Esophagus muscularis mucosa (tissue), 4 donors: ENCODE measurements at regions not wholly inside any gene's neighbourhood (a gene's known extent, or its start where the extent isn't known, plus 50 kb on each side); places are given as distances from the start of the nearest gene placed in this dataset.
"Not testable (repeated sequence)": the region's sequence is repeated elsewhere in the genome, so short reads cannot be mapped to it uniquely, and the experiment has no call there.

ENCODE experiments used
- DNase-seq: peaks from one replicate; pipeline ENCODE4 v3.0.0-alpha.2; 2017; ENCODE audit errors: extremely low spot score
- H3K27ac ChIP-seq, 4 donors: fragments of 200-600 bp; sonication (generic); replicated peaks in 1 of 4; 1 replicate in 3 of 4; 2 replicates in 1 of 4; pipeline ENCODE4 v1.5.1; 2016 to 2019; ENCODE audit warnings: mild to moderate bottlenecking in 1 of 4
- H3K27me3 ChIP-seq, 4 donors: fragments of 200-600 bp; sonication (generic); one replicate each; pipeline versions ENCODE4 v1.5.1 to v1.6.0; 2016 to 2019
- H3K36me3 ChIP-seq, 4 donors: fragments of 200-600 bp; sonication (generic); one replicate each; pipeline ENCODE4 v1.5.1; 2016 to 2019
- H3K4me1 ChIP-seq, 4 donors: fragments of 200-600 bp; sonication (generic); one replicate each; pipeline ENCODE4 v1.5.1; 2016 to 2019
- H3K4me3 ChIP-seq, 4 donors: fragments of 200-600 bp; sonication (generic); 1 replicate in 2 of 4; 2 replicates in 2 of 4; pipeline ENCODE4 v1.5.1; 2016 to 2019; ENCODE audit warnings: mild to moderate bottlenecking in 4 of 4, moderate library complexity in 1 of 4
- H3K9me3 ChIP-seq, 4 donors: fragments of 200-600 bp; sonication (generic); 1 replicate in 3 of 4; 2 replicates in 1 of 4; pipeline ENCODE4 v1.5.1; 2016 to 2019
- EP300 ChIP-seq: sonication (generic); formaldehyde crosslinking; IDR thresholded peaks from one replicate; pipeline ENCODE4 v1.6.1; 2017; ENCODE audit warnings: antibody characterized with exemption
- POLR2A ChIP-seq: fragments of 450-650 bp; IDR thresholded peaks from one replicate; pipeline ENCODE4 v1.6.1; 2017; ENCODE audit warnings: antibody characterized with exemption, moderate library complexity, mild to moderate bottlenecking, low read depth
- POLR2AphosphoS5 ChIP-seq, 2 donors: sonication (generic); formaldehyde crosslinking; IDR thresholded peaks; one replicate each; pipeline ENCODE4 v1.6.1; 2017; ENCODE audit warnings: antibody characterized with exemption in 2 of 2
- WGBS: methylation state at CpG from one replicate; pipeline ENCODE4 v1.1.5; 2018; 5-methylcytosine and 5-hydroxymethylcytosine counted together
- intact Hi-C: fragments of 100-400 bp; cut with DNase I; formaldehyde crosslinking; loops from one replicate; pipeline ENCODE4 v1.15.1; 2023
- TF ChIP-seq, protein P1 (sequence below), 3 experiments: fragments of 200-600 bp in 2 of 3; fragments of 450-650 bp in 1 of 3; sonication (generic) in 2 of 3; IDR thresholded peaks; one replicate each; pipeline ENCODE4 v1.5.1; 2017 to 2019; ENCODE audit warnings: antibody characterized with exemption in 3 of 3, mild to moderate bottlenecking in 2 of 3, moderate library complexity in 1 of 3

DNA sequence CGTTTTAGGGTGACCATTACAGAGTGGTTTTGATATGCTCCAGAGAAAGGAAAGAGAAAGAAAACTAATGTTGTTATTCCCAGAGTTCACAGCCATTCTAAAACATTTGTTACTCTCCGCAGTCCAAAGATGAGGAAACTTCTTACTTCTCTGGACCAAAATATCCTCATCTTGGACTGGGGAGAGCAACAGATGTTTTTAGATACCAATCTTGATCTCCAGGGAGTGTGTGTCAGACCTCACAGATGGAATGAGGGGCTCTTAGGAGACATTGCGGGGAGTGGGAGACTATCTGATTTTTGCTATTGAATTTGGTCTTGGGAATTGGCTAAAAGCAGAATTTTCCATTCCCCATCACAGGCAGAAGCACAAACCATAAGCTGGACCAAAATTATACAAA lies 110.8 kb downstream of the TNFAIP3 start:
- H3K4me1 ChIP-seq, result peaks cover 0 to 8% (median 3%) of the 10 kb centered on the region in 4 donors
- H3K9me3 ChIP-seq, result no peaks in the 10 kb centered on the region
- H3K27ac ChIP-seq, result no peak overlapping the region
- TF ChIP-seq EP300 (no peak), POLR2A (no peak), POLR2AphosphoS5 (IDR thresholded peaks at IDR 0.05) (no peak)
- TF ChIP-seq, protein P1, sequence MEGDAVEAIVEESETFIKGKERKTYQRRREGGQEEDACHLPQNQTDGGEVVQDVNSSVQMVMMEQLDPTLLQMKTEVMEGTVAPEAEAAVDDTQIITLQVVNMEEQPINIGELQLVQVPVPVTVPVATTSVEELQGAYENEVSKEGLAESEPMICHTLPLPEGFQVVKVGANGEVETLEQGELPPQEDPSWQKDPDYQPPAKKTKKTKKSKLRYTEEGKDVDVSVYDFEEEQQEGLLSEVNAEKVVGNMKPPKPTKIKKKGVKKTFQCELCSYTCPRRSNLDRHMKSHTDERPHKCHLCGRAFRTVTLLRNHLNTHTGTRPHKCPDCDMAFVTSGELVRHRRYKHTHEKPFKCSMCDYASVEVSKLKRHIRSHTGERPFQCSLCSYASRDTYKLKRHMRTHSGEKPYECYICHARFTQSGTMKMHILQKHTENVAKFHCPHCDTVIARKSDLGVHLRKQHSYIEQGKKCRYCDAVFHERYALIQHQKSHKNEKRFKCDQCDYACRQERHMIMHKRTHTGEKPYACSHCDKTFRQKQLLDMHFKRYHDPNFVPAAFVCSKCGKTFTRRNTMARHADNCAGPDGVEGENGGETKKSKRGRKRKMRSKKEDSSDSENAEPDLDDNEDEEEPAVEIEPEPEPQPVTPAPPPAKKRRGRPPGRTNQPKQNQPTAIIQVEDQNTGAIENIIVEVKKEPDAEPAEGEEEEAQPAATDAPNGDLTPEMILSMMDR (IDR thresholded peaks at IDR 0.05), result no peak
- intact Hi-C loops, result loop anchor here (10.0 kb wide), 1 partner anchor 273 kb away; no protein-coding TSS in a partner anchor
- H3K27me3 ChIP-seq, result no peaks in the 10 kb centered on the region
- H3K36me3 ChIP-seq, result no peaks in the 10 kb centered on the region
- no peak overlapping the region for H3K4me3 ChIP-seq
- 56% methylated on average over 3 of the region's 3 CpGs for WGBS
- DNase-seq, result no peak

DNA sequence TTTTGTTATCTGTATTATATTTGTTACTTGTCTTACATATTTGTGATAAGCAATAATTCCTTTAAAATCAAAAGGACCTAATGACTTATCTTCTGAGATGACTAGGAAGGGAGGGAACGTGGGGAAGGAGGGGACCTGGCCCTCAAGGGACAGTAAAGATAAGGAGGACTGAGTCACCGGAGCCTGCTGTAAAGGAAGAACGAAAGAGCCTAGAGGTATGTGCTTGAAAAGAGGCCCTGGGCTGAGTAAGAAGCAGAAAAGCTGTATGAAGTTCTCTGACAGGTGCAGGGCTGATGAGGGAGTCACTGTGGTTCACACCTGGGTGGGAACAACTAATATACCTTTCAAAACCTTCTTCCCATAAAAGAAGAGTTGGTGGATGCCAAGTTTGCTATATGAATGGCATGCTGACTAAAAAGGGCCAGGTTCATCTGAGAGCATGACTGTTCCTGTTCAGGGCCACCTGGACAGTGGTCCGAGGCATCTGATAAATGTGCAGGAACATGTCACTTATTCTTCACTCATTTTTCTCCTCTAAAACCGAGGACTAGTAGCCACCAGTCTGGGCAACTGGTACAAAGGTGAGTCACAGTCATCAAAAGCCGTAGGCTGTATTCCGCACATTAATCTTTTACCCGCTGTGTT lies 111.3 kb downstream of the TNFAIP3 start:
- intact Hi-C loops, result loop anchor here (10.0 kb wide), 1 partner anchor 274 kb away; no protein-coding TSS in a partner anchor
- no peak for TF ChIP-seq POLR2AphosphoS5 (IDR thresholded peaks at IDR 0.05)
- no peak for TF ChIP-seq EP300
- TF ChIP-seq, protein P1 (IDR thresholded peaks at IDR 0.05), result no peak
- 83% methylated on average over 8 of the region's 8 CpGs for WGBS
- no peak for DNase-seq
- Histone ChIP-seq H3K4me3 (no peak overlapping the region), H3K4me1 (peaks cover 0 to 8% (median 3%) of the 10 kb centered on the region in 4 donors), H3K36me3 (no peaks in the 10 kb centered on the region), H3K27me3 (no peaks in the 10 kb centered on the region), H3K9me3 (no peaks in the 10 kb centered on the region), H3K27ac (no peak overlapping the region)

- DNase-seq, H3K4me3 ChIP-seq, H3K9me3 ChIP-seq, H3K36me3 ChIP-seq, H3K27me3 ChIP-seq, H3K4me1 ChIP-seq, H3K27ac ChIP-seq: not testable (repeated sequence)
- WGBS, result 86% methylated on average over 6 of the region's 6 CpGs
- intact Hi-C loops, result loop anchor here (10.0 kb wide), 1 partner anchor 274 kb away; no protein-coding TSS in a partner anchor
Measured at GRCh38 chr6:137979263-137979662, 112.2 kb downstream of the TNFAIP3 start.

GRCh38 chr6:137980777-137981176 lies 113.7 kb downstream of the TNFAIP3 start:
- no peak for TF ChIP-seq EP300
- no peak for TF ChIP-seq POLR2A
- TF ChIP-seq POLR2AphosphoS5 (IDR thresholded peaks at IDR 0.05), result no peak
- TF ChIP-seq, protein P1 (IDR thresholded peaks at IDR 0.05), result no peak
- DNase-seq, result no peak
- Histone ChIP-seq H3K4me1 (no peaks in the 10 kb centered on the region), H3K27ac (no peak overlapping the region), H3K27me3 (no peaks in the 10 kb centered on the region), H3K9me3 (no peaks in the 10 kb centered on the region), H3K4me3 (no peak overlapping the region), H3K36me3 (no peaks in the 10 kb centered on the region)
- WGBS, result 86% methylated on average over 1 of the region's 1 CpG
- intact Hi-C loops, result no loop called here

DNA sequence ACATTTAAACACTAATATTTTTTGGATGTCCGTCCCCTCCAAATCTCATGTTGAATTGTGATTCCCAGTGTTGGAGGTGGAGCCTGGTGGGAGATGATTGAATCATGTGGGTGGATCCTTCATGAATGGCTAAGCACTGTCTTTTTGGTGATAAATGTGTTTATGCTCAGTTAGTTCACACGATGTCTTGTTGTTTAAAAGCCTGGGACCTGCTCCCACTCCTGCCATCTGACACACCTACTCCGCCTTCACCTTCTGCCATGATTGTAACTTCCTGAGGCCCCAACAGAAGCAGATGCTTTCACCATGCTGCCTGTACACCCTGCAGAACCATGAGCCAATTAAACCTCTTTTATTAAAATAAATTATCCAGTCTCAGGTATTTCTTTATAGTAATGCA lies 114.7 kb downstream of the TNFAIP3 start:
- Histone ChIP-seq H3K9me3 (no peaks in the 10 kb centered on the region), H3K36me3 (no peaks in the 10 kb centered on the region), H3K4me3 (no peak overlapping the region), H3K27ac (no peak overlapping the region), H3K4me1 (no peaks in the 10 kb centered on the region), H3K27me3 (no peaks in the 10 kb centered on the region)
- intact Hi-C loops, result no loop called here
- no peak for DNase-seq
- 84% methylated on average over 3 of the region's 3 CpGs for WGBS
- TF ChIP-seq POLR2A (no peak), POLR2AphosphoS5 (IDR thresholded peaks at IDR 0.05) (no peak), EP300 (no peak)
- TF ChIP-seq, protein P1 (IDR thresholded peaks at IDR 0.05), result no peak
